Caki2 (cell line): ENCODE measurements at regions not wholly inside any gene's neighbourhood (a gene's known extent, or its start where the extent isn't known, plus 50 kb on each side); places are given as distances from the start of the nearest gene placed in this dataset.

Experiments used
- DNase-seq: peaks from one replicate; pipeline ENCODE4 v3.0.0-alpha.2; 2015; ENCODE audit warnings: low read depth
- in situ Hi-C: cut with HindIII; loops from 2 replicates; pipeline ENCODE4 v1.10.0; 2016; ENCODE audit warnings: low sequenced_read_pairs, low pct_unique_long_range_greater_than_20kb, mixed read lengths

DNA sequence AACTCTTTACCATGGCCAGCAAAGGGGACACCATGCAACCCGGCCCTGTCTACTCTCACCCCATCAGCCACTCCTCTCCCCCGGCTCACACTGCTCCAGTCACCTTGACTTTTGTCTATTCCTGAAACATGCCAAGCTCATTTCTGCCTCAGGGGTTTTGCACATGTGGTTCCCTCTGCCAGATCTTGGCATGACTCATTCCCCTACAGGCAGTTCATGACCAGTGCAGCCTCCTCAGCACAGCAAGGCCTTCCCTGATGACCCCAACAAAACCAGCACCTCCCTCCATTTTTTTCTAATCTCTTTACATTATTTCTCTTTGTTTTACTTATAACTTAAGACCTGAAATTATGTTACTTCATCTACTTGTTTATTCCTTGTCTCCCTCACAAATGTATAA is 58.6 kb upstream of the GJB5 start:
- in situ Hi-C loops = no loop called here
- DNase-seq = no peak

DNA sequence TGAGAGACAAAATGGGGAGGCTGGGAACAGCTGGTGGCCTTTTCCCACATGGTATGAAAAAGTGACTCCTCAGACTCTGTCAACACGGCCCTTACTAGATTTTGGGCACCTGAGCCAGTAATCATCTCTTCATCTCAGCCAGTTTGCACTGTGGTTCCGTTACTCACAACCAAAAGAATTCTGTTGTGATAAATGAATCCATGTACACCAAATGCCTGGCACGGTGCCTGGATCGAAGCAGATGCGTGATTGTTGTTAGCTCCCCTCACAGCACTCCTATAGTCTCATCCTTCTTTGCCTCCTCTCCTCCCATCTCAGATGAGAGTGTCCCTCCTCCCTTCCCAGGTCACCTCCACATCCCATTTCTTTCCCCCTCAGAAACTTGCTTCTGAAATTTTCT is 57.9 kb upstream of the GJB5 start:
- in situ Hi-C loops = no loop called here
- DNase-seq = no peak

DNA sequence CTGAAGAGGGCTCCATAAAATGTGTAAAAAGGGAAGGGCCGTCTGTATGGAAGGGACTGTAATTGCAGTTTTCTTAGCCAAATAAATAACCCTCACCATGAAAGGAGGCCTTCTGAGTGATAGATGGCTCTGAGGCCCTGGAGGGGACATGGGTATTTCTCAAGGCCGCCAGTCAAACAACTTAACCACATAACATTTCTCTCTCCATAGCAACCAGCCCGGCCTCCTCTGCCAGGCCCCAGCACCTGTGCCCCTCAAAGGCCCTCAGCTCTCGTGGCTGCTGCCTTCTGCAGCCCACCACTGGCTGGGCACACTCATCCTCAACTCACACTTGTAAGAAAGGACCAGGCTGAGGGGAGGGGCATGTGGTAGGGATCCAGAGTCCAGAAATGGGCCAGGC is 57.0 kb upstream of the GJB5 start:
- DNase-seq = no peak
- in situ Hi-C loops = no loop called here

DNA sequence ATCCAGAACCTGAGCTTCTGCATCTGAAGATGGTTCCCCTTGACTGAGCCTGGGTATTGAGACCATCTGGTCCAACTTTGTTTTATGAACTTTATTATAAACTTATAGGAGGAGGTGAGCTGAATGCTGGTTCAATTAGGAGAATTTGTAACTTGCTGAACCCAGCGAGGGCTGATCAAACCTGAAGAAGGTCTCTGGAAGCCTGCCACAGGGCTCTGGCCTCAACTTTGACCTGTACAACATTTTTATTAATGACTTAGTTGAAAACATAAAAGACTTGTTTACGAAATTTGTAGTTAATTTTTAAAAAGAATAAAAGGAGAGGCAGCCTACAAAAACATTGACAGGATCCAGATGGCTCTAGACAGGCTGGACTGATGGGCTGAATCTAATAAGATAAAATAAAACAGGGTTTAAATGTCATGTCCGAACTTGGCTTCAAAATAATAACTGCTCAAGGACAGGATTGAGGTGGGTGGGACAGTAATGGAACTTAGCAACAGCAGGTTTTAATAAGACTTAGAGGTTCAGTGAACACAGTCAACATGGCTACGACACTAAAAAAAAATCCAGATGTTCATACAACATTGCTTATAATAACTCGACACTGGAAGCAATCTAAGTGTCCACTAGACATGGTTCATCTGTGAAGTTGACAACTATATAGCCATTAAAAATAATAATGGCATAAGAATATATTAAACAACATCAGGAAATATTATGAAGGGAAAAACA is 53.4 kb upstream of the GJB5 start:
- no peak for DNase-seq
- in situ Hi-C loops = no loop called here
